ENCODE measurements at regions not wholly inside any gene's neighbourhood (a gene's known extent, or its start where the extent isn't known, plus 50 kb on each side); places are given as distances from the start of the nearest gene placed in this dataset.

DNA sequence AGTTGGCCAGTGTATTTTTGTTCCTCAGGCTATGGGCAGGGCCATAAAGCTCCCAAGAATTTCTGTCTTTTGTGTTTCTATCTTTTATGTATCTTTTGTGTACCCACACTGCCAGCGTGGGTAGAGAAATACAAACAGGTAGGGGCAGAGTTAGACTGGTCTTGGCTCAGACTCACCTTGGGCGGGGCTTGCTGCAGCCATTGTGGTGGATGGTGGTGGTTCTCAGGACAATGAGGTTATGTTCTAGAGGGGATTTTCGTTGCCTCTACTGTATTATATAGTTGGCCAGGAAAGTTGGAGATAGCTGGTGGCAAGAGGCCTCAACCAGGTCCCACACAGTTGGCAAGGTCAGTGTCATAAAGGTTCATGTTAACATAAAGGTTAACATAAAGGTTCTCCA, 977.5 kb upstream of the LRFN5 start:
- BruUV-seq (replicated peaks): no TSS peak

DNA sequence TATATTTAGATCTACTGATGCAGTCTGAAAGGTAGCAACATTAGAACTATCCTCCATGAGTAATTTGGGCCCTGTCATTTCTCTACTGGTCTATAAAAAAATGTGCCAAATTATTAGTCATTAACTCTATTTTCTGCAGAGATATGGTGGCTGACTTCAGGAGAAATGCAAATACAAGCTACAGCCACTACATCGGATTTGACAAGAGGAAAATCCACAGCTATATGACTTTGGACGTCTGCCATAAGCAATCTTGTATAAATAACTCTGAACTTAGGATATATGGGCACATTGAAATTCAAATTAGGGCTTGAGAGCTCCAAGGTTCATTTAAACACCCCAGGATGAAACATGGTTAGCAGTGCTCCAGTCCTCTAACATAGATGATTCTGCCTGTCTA, 983.0 kb upstream of the LRFN5 start:
- ATAC-seq: no peak
- POLR2A ChIA-PET: no interaction called here
- Histone ChIP-seq H3K4me3 (ENCODE audit: low read depth in 2 of 2, low read length in 2 of 2) (no peak overlapping the region), H3K27ac (ENCODE audit: low read length) (no peak overlapping the region), H3K9me3 (ENCODE audit: control insufficient read depth, insufficient read depth, low read depth, low read length) (no peaks in the 10 kb centered on the region), H3K4me1 (ENCODE audit: control insufficient read depth, insufficient read depth, low read length) (no peaks in the 10 kb centered on the region), H3K36me3 (ENCODE audit: control insufficient read depth, insufficient read depth, low read length) (no peaks in the 10 kb centered on the region), H3K27me3 (ENCODE audit: control insufficient read depth, insufficient read depth, low read length) (no peaks in the 10 kb centered on the region)
- no peak for DNase-seq (ENCODE audit: low read depth, low spot score)
- TF ChIP-seq POLR2AphosphoS5 (IDR thresholded peaks at IDR 0.05; ENCODE audit: low read depth, low read length): no peak
- TF ChIP-seq, protein P1, sequence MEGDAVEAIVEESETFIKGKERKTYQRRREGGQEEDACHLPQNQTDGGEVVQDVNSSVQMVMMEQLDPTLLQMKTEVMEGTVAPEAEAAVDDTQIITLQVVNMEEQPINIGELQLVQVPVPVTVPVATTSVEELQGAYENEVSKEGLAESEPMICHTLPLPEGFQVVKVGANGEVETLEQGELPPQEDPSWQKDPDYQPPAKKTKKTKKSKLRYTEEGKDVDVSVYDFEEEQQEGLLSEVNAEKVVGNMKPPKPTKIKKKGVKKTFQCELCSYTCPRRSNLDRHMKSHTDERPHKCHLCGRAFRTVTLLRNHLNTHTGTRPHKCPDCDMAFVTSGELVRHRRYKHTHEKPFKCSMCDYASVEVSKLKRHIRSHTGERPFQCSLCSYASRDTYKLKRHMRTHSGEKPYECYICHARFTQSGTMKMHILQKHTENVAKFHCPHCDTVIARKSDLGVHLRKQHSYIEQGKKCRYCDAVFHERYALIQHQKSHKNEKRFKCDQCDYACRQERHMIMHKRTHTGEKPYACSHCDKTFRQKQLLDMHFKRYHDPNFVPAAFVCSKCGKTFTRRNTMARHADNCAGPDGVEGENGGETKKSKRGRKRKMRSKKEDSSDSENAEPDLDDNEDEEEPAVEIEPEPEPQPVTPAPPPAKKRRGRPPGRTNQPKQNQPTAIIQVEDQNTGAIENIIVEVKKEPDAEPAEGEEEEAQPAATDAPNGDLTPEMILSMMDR (IDR thresholded peaks at IDR 0.05): no peak
- no peak for TF ChIP-seq SIN3A (IDR thresholded peaks at IDR 0.05; ENCODE audit: borderline replicate concordance, insufficient read depth, low read depth, low read length)
- no TSS peak for BruUV-seq (replicated peaks)
- in situ Hi-C loops (cut with HindIII; ENCODE audit: low pct_unique_long_range_greater_than_20kb, low sequenced_read_pairs) (no loop called here), intact Hi-C loops (cut with micrococcal nuclease; ENCODE audit: unreplicated experiment) (no loop called here)
- CTCF ChIA-PET: no interaction called here

More for the DNA sequence above, 977.5 kb upstream of the LRFN5 start:
- no peak overlapping the region for H3K27ac ChIP-seq (ENCODE audit: low read length)
- ChIA-PET POLR2A (no interaction called here), CTCF (no interaction called here)
- no peak overlapping the region; a peak in 1 of 4 replicates for H3K4me3 ChIP-seq (ENCODE audit: low read depth in 2 of 2, low read length in 2 of 2)
- H3K4me1 ChIP-seq (ENCODE audit: control insufficient read depth, insufficient read depth, low read length): no peaks in the 10 kb centered on the region
- H3K36me3 ChIP-seq (ENCODE audit: control insufficient read depth, insufficient read depth, low read length): no peaks in the 10 kb centered on the region
- intact Hi-C loops (cut with micrococcal nuclease; ENCODE audit: unreplicated experiment) (no loop called here), in situ Hi-C loops (cut with HindIII; ENCODE audit: low pct_unique_long_range_greater_than_20kb, low sequenced_read_pairs) (no loop called here)
- DNase-seq (ENCODE audit: low read depth, low spot score) (no peak), ATAC-seq (no peak)
- no peaks in the 10 kb centered on the region for H3K27me3 ChIP-seq (ENCODE audit: control insufficient read depth, insufficient read depth, low read length)
- H3K9me3 ChIP-seq (ENCODE audit: control insufficient read depth, insufficient read depth, low read depth, low read length): no peaks in the 10 kb centered on the region
- TF ChIP-seq, protein P2, sequence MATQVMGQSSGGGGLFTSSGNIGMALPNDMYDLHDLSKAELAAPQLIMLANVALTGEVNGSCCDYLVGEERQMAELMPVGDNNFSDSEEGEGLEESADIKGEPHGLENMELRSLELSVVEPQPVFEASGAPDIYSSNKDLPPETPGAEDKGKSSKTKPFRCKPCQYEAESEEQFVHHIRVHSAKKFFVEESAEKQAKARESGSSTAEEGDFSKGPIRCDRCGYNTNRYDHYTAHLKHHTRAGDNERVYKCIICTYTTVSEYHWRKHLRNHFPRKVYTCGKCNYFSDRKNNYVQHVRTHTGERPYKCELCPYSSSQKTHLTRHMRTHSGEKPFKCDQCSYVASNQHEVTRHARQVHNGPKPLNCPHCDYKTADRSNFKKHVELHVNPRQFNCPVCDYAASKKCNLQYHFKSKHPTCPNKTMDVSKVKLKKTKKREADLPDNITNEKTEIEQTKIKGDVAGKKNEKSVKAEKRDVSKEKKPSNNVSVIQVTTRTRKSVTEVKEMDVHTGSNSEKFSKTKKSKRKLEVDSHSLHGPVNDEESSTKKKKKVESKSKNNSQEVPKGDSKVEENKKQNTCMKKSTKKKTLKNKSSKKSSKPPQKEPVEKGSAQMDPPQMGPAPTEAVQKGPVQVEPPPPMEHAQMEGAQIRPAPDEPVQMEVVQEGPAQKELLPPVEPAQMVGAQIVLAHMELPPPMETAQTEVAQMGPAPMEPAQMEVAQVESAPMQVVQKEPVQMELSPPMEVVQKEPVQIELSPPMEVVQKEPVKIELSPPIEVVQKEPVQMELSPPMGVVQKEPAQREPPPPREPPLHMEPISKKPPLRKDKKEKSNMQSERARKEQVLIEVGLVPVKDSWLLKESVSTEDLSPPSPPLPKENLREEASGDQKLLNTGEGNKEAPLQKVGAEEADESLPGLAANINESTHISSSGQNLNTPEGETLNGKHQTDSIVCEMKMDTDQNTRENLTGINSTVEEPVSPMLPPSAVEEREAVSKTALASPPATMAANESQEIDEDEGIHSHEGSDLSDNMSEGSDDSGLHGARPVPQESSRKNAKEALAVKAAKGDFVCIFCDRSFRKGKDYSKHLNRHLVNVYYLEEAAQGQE (IDR thresholded peaks at IDR 0.05; ENCODE audit: insufficient read depth in 1 of 2, low read depth in 2 of 2, low read length in 1 of 2): no peak
- TF ChIP-seq POLR2AphosphoS5 (IDR thresholded peaks at IDR 0.05; ENCODE audit: low read depth, low read length): no peak
- TF ChIP-seq TCF7L2 (IDR thresholded peaks at IDR 0.05; ENCODE audit: low read depth, low read length): no peak
- TF ChIP-seq, protein P1 (IDR thresholded peaks at IDR 0.05): no peak
- no peak for TF ChIP-seq SIN3A (IDR thresholded peaks at IDR 0.05; ENCODE audit: borderline replicate concordance, insufficient read depth, low read depth, low read length)

Data from Panc1 (cell line).